ENCODE measurements at regions not wholly inside any gene's neighbourhood (a gene's known extent, or its start where the extent isn't known, plus 50 kb on each side); places are given as distances from the start of the nearest gene placed in this dataset.

- TF ChIP-seq ZBTB33 (IDR thresholded peaks at IDR 0.05; ENCODE audit: borderline replicate concordance, low read depth) (no peak), NFIC (IDR thresholded peaks at IDR 0.05; ENCODE audit: borderline replicate concordance) (no peak), CTCF (IDR thresholded peaks at IDR 0.05) (no peak), REST (IDR thresholded peaks at IDR 0.05; ENCODE audit: low read depth, low read length) (no peak), MAX (IDR thresholded peaks at IDR 0.05; ENCODE audit: low read depth) (no peak), ELF1 (IDR thresholded peaks at IDR 0.05) (no peak)
These were observed 330.1 kb downstream of the ARPP21 start for GRCh38 chr3:35969406-35969805.
